ENCODE measurements at regions not wholly inside any gene's neighbourhood (a gene's known extent, or its start where the extent isn't known, plus 50 kb on each side); places are given as distances from the start of the nearest gene placed in this dataset.

- intact Hi-C loops (cut with micrococcal nuclease) = no loop called here
- CTCF ChIA-PET = no interaction called here
Observed at GRCh38 chr10:36147529-36147928, 505.4 kb upstream of the FZD8 start.

More at GRCh38 chr10:36147529-36147928, 505.4 kb upstream of the FZD8 start:
- BruUV-seq (replicated peaks) = no TSS peak
- Histone ChIP-seq H2AFZ (ENCODE audit: low read depth, low read length, poor library complexity, severe bottlenecking) (no peak overlapping the region), H3K4me1 (ENCODE audit: control insufficient read depth in 1 of 2, insufficient read depth in 2 of 2, low read length in 2 of 2) (no peaks in the 10 kb centered on the region), H3K27ac (ENCODE audit: low read depth, low read length) (no peak overlapping the region), H3K79me2 (ENCODE audit: insufficient read depth, low read length) (no peaks in the 10 kb centered on the region), H3K9me3 (ENCODE audit: control insufficient read depth in 1 of 2, insufficient read depth in 1 of 2, low read depth in 1 of 2, low read length in 2 of 2) (peaks cover 8 to 29% of the 10 kb centered on the region in 2 experiments; a peak in 2 of 4 replicates), H3K4me3 (replicated peaks in 1 of 2; ENCODE audit: low read depth in 1 of 2, low read length in 2 of 2) (no peak overlapping the region), H3K27me3 (ENCODE audit: insufficient read depth, low read length) (no peaks in the 10 kb centered on the region), H3K9ac (ENCODE audit: low read length) (no peak overlapping the region), H3K36me3 (ENCODE audit: control insufficient read depth in 1 of 2, insufficient read depth in 2 of 2, low read length in 2 of 2) (no peaks in the 10 kb centered on the region), H4K20me1 (ENCODE audit: insufficient read depth) (no peaks in the 10 kb centered on the region), H3K9me2 (ENCODE audit: insufficient read depth) (no peaks in the 10 kb centered on the region), H3K4me2 (ENCODE audit: low read length) (no peak overlapping the region)
- DNase-seq (ENCODE audit: low read depth, low spot score) (no peak), ATAC-seq (no peak)
- RAD21 ChIA-PET (ENCODE audit: low non-redundant PET in 1 of 2, low total read pairs in 2 of 2, uncharacterized antibody in 2 of 2, unreplicated experiment in 2 of 2) = no interaction called here
- TF ChIP-seq ZFX (IDR thresholded peaks at IDR 0.05) = no peak
- TF ChIP-seq ATF3 (IDR thresholded peaks at IDR 0.05) = no peak
- no peak for TF ChIP-seq JUND (IDR thresholded peaks at IDR 0.05)
- TF ChIP-seq TCF7L2 (IDR thresholded peaks at IDR 0.05; ENCODE audit: borderline replicate concordance, extremely low read depth, insufficient read depth, insufficient read length) = no peak
- no peak for TF ChIP-seq CEBPB (IDR thresholded peaks at IDR 0.05; ENCODE audit: low read depth)
- no peak for TF ChIP-seq CTCF (IDR thresholded peaks at IDR 0.05 in 2 of 3, conservative IDR thresholded peaks at IDR 0.05 in 1 of 3; ENCODE audit: borderline replicate concordance in 1 of 3, insufficient read depth in 1 of 3, low read depth in 2 of 3, low read length in 2 of 3)
- no peak for TF ChIP-seq EGR1 (IDR thresholded peaks at IDR 0.05; ENCODE audit: low read depth)
- no peak for TF ChIP-seq CBX3 (IDR thresholded peaks at IDR 0.05; ENCODE audit: low read depth)
- TF ChIP-seq SRF (IDR thresholded peaks at IDR 0.05; ENCODE audit: low read depth) = no peak
- TF ChIP-seq YY1 (IDR thresholded peaks at IDR 0.05; ENCODE audit: extremely low read depth, insufficient replicate concordance, low read depth, low read length) = no peak
- no peak for TF ChIP-seq ZBTB33 (IDR thresholded peaks at IDR 0.05; ENCODE audit: extremely low read depth, insufficient replicate concordance, low read length)
- TF ChIP-seq EZH2 (IDR thresholded peaks at IDR 0.05) = no peak
- TF ChIP-seq POLR2A (IDR thresholded peaks at IDR 0.05; ENCODE audit: borderline replicate concordance, extremely low read depth, insufficient read depth, insufficient read length) = no peak
- TF ChIP-seq, protein P1, sequence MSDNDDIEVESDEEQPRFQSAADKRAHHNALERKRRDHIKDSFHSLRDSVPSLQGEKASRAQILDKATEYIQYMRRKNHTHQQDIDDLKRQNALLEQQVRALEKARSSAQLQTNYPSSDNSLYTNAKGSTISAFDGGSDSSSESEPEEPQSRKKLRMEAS (IDR thresholded peaks at IDR 0.05) = no peak
- TF ChIP-seq ZNF274 (IDR thresholded peaks at IDR 0.05; ENCODE audit: low read depth, low read length) = no peak
- TF ChIP-seq RAD21 (IDR thresholded peaks at IDR 0.05; ENCODE audit: low read depth) = no peak
- no peak for TF ChIP-seq SIN3A (IDR thresholded peaks at IDR 0.05; ENCODE audit: low read depth)
- POLR2A ChIA-PET = no interaction called here
